CD4-positive, alpha-beta memory T cell (primary cell): ENCODE measurements at regions not wholly inside any gene's neighbourhood (a gene's known extent, or its start where the extent isn't known, plus 50 kb on each side); places are given as distances from the start of the nearest gene placed in this dataset.

ENCODE experiments used
- CTCF ChIA-PET: fragments of 350-600 bp; sonication (Branson Sonifier 250); formaldehyde crosslinking; loops from one replicate; lab custom pipeline; 2021; ENCODE audit warnings: inconsistent platforms; ENCODE audit not compliant: partially characterized antibody; lab: Charles Lee
- POLR2A ChIA-PET: fragments of 350-600 bp; sonication (Branson Sonifier 250); formaldehyde crosslinking; loops from one replicate; lab custom pipeline; 2021; ENCODE audit not compliant: partially characterized antibody; lab: Charles Lee
- DNase-seq, 5 donors: peaks; one replicate each; pipeline versions ENCODE4 v3.0.0 to v3.0.0-alpha.2; 2020 to 2022; ENCODE audit warnings: mixed read lengths in 1 of 5
- H3K27ac ChIP-seq: one replicate; pipeline ENCODE4 v1.7.0; 2013; ENCODE audit warnings: low read depth, low read length
- H3K27me3 ChIP-seq: 2 replicates; pipeline ENCODE4 v1.7.0; 2013; ENCODE audit warnings: mild to moderate bottlenecking, low read length, moderate library complexity; ENCODE audit not compliant: insufficient read depth
- H3K36me3 ChIP-seq: 2 replicates; pipeline ENCODE4 v1.7.0; 2013; ENCODE audit warnings: mild to moderate bottlenecking, low read length, moderate library complexity; ENCODE audit not compliant: insufficient read depth
- H3K4me1 ChIP-seq: 2 replicates; pipeline ENCODE4 v1.7.0; 2013; ENCODE audit warnings: mild to moderate bottlenecking, low read length, moderate library complexity; ENCODE audit not compliant: insufficient read depth
- H3K4me3 ChIP-seq, 2 donors: one replicate each; pipeline ENCODE4 v1.7.0; 2013; ENCODE audit warnings: low read length in 2 of 2, mild to moderate bottlenecking in 1 of 2
- H3K9me3 ChIP-seq, 2 donors: one replicate each; pipeline ENCODE4 v1.7.0; 2013; ENCODE audit warnings: low read length in 2 of 2, control low read depth in 1 of 2; ENCODE audit not compliant: control insufficient read depth in 1 of 2
- H3K27ac Mint-ChIP-seq, 7 donors: one replicate each; pipeline ENCODE4 v1.8.0; 2020 to 2021; ENCODE audit warnings: mixed read lengths in 7 of 7, mild to moderate bottlenecking in 6 of 7, inconsistent platforms in 3 of 7, moderate library complexity in 3 of 7
- H3K27me3 Mint-ChIP-seq, 2 donors: one replicate each; pipeline ENCODE4 v1.8.0; 2020 to 2021; ENCODE audit warnings: mixed read lengths in 2 of 2
- H3K36me3 Mint-ChIP-seq, 2 donors: one replicate each; pipeline ENCODE4 v1.8.0; 2020 to 2021; ENCODE audit warnings: mixed read lengths in 2 of 2, inconsistent platforms in 1 of 2, mild to moderate bottlenecking in 1 of 2
- H3K4me1 Mint-ChIP-seq, 4 donors: one replicate each; pipeline ENCODE4 v1.8.0; 2020 to 2021; ENCODE audit warnings: mixed read lengths in 4 of 4, mild to moderate bottlenecking in 1 of 4
- H3K4me3 Mint-ChIP-seq, 8 donors: one replicate each; pipeline ENCODE4 v1.8.0; 2020 to 2021; ENCODE audit warnings: mixed read lengths in 8 of 8, mild to moderate bottlenecking in 7 of 8, moderate library complexity in 6 of 8, inconsistent platforms in 3 of 8
- H3K9me3 Mint-ChIP-seq, 8 donors: one replicate each; pipeline ENCODE4 v1.8.0; 2020 to 2021; ENCODE audit warnings: mixed read lengths in 8 of 8, mild to moderate bottlenecking in 5 of 8, inconsistent platforms in 3 of 8, moderate library complexity in 1 of 8
- intact Hi-C: fragments of 100-400 bp; cut with micrococcal nuclease; formaldehyde crosslinking; loops from one replicate; pipeline ENCODE4 v1.15.1; 2023

DNA sequence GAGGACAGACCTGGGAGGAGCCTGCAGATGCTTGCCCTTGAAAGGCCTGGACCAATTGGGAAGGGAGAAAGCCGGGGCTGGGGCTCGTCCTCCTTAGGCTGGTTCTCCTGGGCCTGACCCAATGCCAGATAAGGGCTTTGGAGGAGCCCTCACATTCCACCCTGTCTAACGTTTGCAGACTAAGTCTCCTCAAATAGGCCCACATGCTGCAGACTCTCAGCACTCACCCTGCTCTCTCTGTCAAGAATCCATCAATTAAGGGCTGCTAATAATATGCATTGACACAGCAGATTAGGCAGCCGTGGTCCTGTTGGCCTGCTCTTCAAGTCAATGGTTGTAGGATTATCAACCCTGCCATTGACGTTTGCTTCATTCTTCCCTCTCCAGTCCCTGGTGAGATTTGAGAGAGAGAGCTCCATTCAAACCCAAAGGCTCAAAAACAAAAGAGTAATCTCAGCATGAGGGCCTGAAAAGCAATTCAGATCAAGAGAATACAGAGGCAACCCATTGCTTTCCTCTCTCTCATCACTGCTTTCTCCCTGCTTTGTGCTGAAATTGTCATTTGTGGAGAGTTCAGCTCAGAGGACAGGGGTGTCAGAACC lies 167.6 kb downstream of the INSIG2 start:
- CTCF ChIA-PET, result interaction anchor here (0.6 kb wide), 1 partner anchor 9 kb away, joined by 3 read pairs; no protein-coding TSS in a partner anchor
- intact Hi-C loops, result no loop called here
- Histone ChIP-seq H3K4me1 (no peaks in the 10 kb centered on the region), H3K36me3 (no peaks in the 10 kb centered on the region), H3K27ac (no peak overlapping the region), H3K4me3 (no peak overlapping the region), H3K9me3 (no peaks in the 10 kb centered on the region), H3K27me3 (peaks cover 4% of the 10 kb centered on the region)
- POLR2A ChIA-PET, result no interaction called here
- DNase-seq, result no peak
- Mint-ChIP-seq H3K9me3 (no peaks in the 10 kb centered on the region), H3K4me1 (no peaks in the 10 kb centered on the region), H3K4me3 (no peak overlapping the region), H3K27ac (no peak overlapping the region), H3K27me3 (peaks cover 16 to 26% of the 10 kb centered on the region in 2 donors), H3K36me3 (no peaks in the 10 kb centered on the region)

- Histone ChIP-seq H3K27ac (no peak overlapping the region), H3K36me3 (no peaks in the 10 kb centered on the region), H3K4me3 (no peak overlapping the region), H3K9me3 (no peaks in the 10 kb centered on the region), H3K4me1 (no peaks in the 10 kb centered on the region), H3K27me3 (peaks cover 4% of the 10 kb centered on the region)
- intact Hi-C loops, result no loop called here
- ChIA-PET CTCF (no interaction called here), POLR2A (no interaction called here)
- no peak for DNase-seq
- Mint-ChIP-seq H3K27ac (no peak overlapping the region), H3K27me3 (peaks cover 14 to 24% of the 10 kb centered on the region in 2 donors), H3K4me3 (no peak overlapping the region), H3K36me3 (no peaks in the 10 kb centered on the region), H3K4me1 (no peaks in the 10 kb centered on the region), H3K9me3 (no peaks in the 10 kb centered on the region)
Measured at GRCh38 chr2:118255301-118255700, 167.0 kb downstream of the INSIG2 start.

- CTCF ChIA-PET, result no interaction called here
- no peak overlapping the region for H3K27ac Mint-ChIP-seq
- peaks cover 11 to 26% of the 10 kb centered on the region in 2 donors for H3K27me3 Mint-ChIP-seq
Measured at GRCh38 chr2:118254116-118254515, 165.8 kb downstream of the INSIG2 start.

DNA sequence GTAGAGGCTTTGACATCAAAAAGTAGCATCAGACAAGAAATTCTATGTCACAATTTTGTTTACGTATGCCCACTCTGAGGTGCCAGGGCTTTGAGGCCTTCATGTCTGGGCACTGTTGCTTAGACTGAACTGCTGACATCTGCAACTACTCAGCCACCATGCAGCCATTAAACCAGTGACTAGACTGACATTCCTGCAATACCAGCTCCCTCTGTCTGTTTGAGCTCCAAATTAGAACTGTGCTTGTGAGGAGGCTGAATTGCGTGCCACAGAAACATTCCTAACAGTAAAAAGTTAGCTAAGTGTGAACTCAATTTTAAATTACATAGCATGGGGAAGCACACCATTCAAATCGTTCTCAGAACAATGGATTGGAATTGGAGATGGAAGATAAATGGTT lies 163.2 kb downstream of the INSIG2 start:
- Mint-ChIP-seq H3K4me1 (no peaks in the 10 kb centered on the region), H3K27me3 (peaks cover 2 to 17% of the 10 kb centered on the region in 2 donors), H3K9me3 (no peaks in the 10 kb centered on the region), H3K36me3 (no peaks in the 10 kb centered on the region), H3K27ac (no peak overlapping the region), H3K4me3 (no peak overlapping the region)
- H3K4me1 ChIP-seq, result no peaks in the 10 kb centered on the region
- intact Hi-C loops, result no loop called here
- peaks cover 4% of the 10 kb centered on the region for H3K27me3 ChIP-seq
- DNase-seq, result no peak
- no peaks in the 10 kb centered on the region for H3K9me3 ChIP-seq
- no peak overlapping the region for H3K4me3 ChIP-seq
- POLR2A ChIA-PET, result no interaction called here
- no peak overlapping the region for H3K27ac ChIP-seq
- CTCF ChIA-PET, result no interaction called here
- no peaks in the 10 kb centered on the region for H3K36me3 ChIP-seq

More at GRCh38 chr2:118254116-118254515, 165.8 kb downstream of the INSIG2 start:
- no peaks in the 10 kb centered on the region for H3K9me3 ChIP-seq
- no peak overlapping the region for H3K4me3 ChIP-seq
- H3K36me3 ChIP-seq, result no peaks in the 10 kb centered on the region
- peaks cover 4% of the 10 kb centered on the region for H3K27me3 ChIP-seq
- no peaks in the 10 kb centered on the region for H3K4me1 ChIP-seq
- no peaks in the 10 kb centered on the region for H3K36me3 Mint-ChIP-seq
- no peaks in the 10 kb centered on the region for H3K9me3 Mint-ChIP-seq
- POLR2A ChIA-PET, result no interaction called here
- no peaks in the 10 kb centered on the region for H3K4me1 Mint-ChIP-seq
- no peak overlapping the region for H3K4me3 Mint-ChIP-seq
- intact Hi-C loops, result no loop called here
- no peak for DNase-seq
- no peak overlapping the region for H3K27ac ChIP-seq

GRCh38 chr2:118250463-118250862 lies 162.2 kb downstream of the INSIG2 start:
- H3K4me3 ChIP-seq, result no peak overlapping the region
- H3K27ac Mint-ChIP-seq, result no peak overlapping the region
- CTCF ChIA-PET, result no interaction called here
- DNase-seq, result no peak
- H3K27ac ChIP-seq, result no peak overlapping the region
- H3K4me3 Mint-ChIP-seq, result no peak overlapping the region
- H3K4me1 ChIP-seq, result no peaks in the 10 kb centered on the region
- peaks cover 4 to 12% of the 10 kb centered on the region in 2 donors for H3K27me3 Mint-ChIP-seq
- H3K36me3 Mint-ChIP-seq, result no peaks in the 10 kb centered on the region
- intact Hi-C loops, result no loop called here
- POLR2A ChIA-PET, result no interaction called here
- H3K27me3 ChIP-seq, result peaks cover 4% of the 10 kb centered on the region
- H3K9me3 ChIP-seq, result no peaks in the 10 kb centered on the region
- H3K4me1 Mint-ChIP-seq, result no peaks in the 10 kb centered on the region
- no peaks in the 10 kb centered on the region for H3K36me3 ChIP-seq
- no peaks in the 10 kb centered on the region for H3K9me3 Mint-ChIP-seq

DNA sequence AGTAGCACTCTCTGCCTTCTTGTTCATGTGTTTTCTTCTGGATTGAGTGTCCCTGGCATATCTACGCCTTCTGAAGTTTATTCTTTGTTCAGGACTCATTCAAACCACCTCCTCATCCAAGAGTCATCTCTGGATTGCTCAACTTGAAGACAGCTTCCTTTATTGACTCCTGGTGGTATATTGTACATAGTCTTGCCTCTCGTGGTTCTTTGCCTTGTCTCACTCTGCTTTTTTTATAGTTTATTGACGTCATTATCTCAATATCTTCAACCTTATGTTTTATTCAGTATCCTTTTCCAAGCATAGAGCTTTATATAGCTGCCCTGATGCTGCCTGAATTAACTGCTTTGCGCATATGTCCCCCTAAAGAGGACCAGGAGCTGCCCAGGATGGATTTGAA lies 161.7 kb downstream of the INSIG2 start:
- no peak for DNase-seq
- no peaks in the 10 kb centered on the region for H3K36me3 ChIP-seq
- Mint-ChIP-seq H3K36me3 (no peaks in the 10 kb centered on the region), H3K27ac (no peak overlapping the region), H3K9me3 (no peaks in the 10 kb centered on the region), H3K4me1 (no peaks in the 10 kb centered on the region), H3K4me3 (no peak overlapping the region), H3K27me3 (peaks cover 5 to 10% of the 10 kb centered on the region in 2 donors)
- no peaks in the 10 kb centered on the region for H3K4me1 ChIP-seq
- ChIA-PET CTCF (interaction anchor here (1.3 kb wide), 1 partner anchor 606 kb away, joined by 3 read pairs; no protein-coding TSS in a partner anchor), POLR2A (no interaction called here)
- intact Hi-C loops, result no loop called here
- no peak overlapping the region for H3K27ac ChIP-seq
- peaks cover 2% of the 10 kb centered on the region for H3K27me3 ChIP-seq
- no peaks in the 10 kb centered on the region for H3K9me3 ChIP-seq
- no peak overlapping the region for H3K4me3 ChIP-seq

GRCh38 chr2:118249531-118249930 lies 161.3 kb downstream of the INSIG2 start:
- Histone ChIP-seq H3K4me1 (no peaks in the 10 kb centered on the region), H3K27ac (no peak overlapping the region), H3K9me3 (no peaks in the 10 kb centered on the region), H3K27me3 (no peaks in the 10 kb centered on the region), H3K4me3 (no peak overlapping the region), H3K36me3 (no peaks in the 10 kb centered on the region)
- Mint-ChIP-seq H3K27me3 (peaks cover 7 to 14% of the 10 kb centered on the region in 2 donors), H3K9me3 (no peaks in the 10 kb centered on the region), H3K4me1 (no peaks in the 10 kb centered on the region), H3K4me3 (no peak overlapping the region), H3K27ac (no peak overlapping the region), H3K36me3 (no peaks in the 10 kb centered on the region)
- CTCF ChIA-PET, result interaction anchor here (1.3 kb wide), 1 partner anchor 606 kb away, joined by 3 read pairs; no protein-coding TSS in a partner anchor
- POLR2A ChIA-PET, result no interaction called here
- DNase-seq, result no peak
- intact Hi-C loops, result no loop called here
